SJCRH30 (cell line): ENCODE measurements at regions not wholly inside any gene's neighbourhood (a gene's known extent, or its start where the extent isn't known, plus 50 kb on each side); places are given as distances from the start of the nearest gene placed in this dataset.

ENCODE experiments used
- DNase-seq, 2 experiments: peaks; one replicate each; pipeline ENCODE4 v3.0.0-alpha.2; 2015 to 2020
- H3K27ac ChIP-seq: fragments of 250-450 bp; sonication (Bioruptor Pico); 2 replicates; pipeline ENCODE4 v1.5.1; 2020; ENCODE audit warnings: mild to moderate bottlenecking, moderate library complexity
- H3K27me3 ChIP-seq: fragments of 250-450 bp; sonication (Bioruptor Pico); 2 replicates; pipeline ENCODE4 v1.5.1; 2020; ENCODE audit warnings: mild to moderate bottlenecking, moderate library complexity
- H3K36me3 ChIP-seq: fragments of 250-450 bp; sonication (Bioruptor Pico); 2 replicates; pipeline ENCODE4 v1.5.1; 2020; ENCODE audit warnings: mild to moderate bottlenecking, moderate library complexity
- H3K4me1 ChIP-seq: fragments of 250-450 bp; sonication (Bioruptor Pico); 2 replicates; pipeline ENCODE4 v1.5.1; 2020; ENCODE audit warnings: mild to moderate bottlenecking, moderate library complexity
- H3K4me3 ChIP-seq: fragments of 250-450 bp; sonication (Bioruptor Pico); 2 replicates; pipeline ENCODE4 v1.5.1; 2020; ENCODE audit warnings: mild to moderate bottlenecking, moderate library complexity
- H3K9me3 ChIP-seq: fragments of 250-450 bp; sonication (Bioruptor Pico); replicated peaks from 2 replicates; pipeline ENCODE4 v1.5.1; 2020; ENCODE audit warnings: mild to moderate bottlenecking, moderate library complexity

- H3K36me3 ChIP-seq: no peaks in the 10 kb centered on the region
- H3K9me3 ChIP-seq: no peaks in the 10 kb centered on the region
- no peak for DNase-seq
- H3K27me3 ChIP-seq: 0 out of 2 replicates have a peak, but pooled peaks cover 2% of the 10 kb centered on the region
- no peaks in the 10 kb centered on the region for H3K4me1 ChIP-seq
- H3K27ac ChIP-seq: no peak overlapping the region
- no peak overlapping the region for H3K4me3 ChIP-seq
These were observed 81.3 kb downstream of the KCNF1 start for GRCh38 chr2:10993001-10993481.

- no peaks in the 10 kb centered on the region for H3K9me3 ChIP-seq
- 0 out of 2 replicates have a peak, but pooled peaks cover 2% of the 10 kb centered on the region for H3K27me3 ChIP-seq
- no peak overlapping the region for H3K4me3 ChIP-seq
- no peaks in the 10 kb centered on the region for H3K4me1 ChIP-seq
- H3K27ac ChIP-seq: no peak overlapping the region
- DNase-seq: no peak
- no peaks in the 10 kb centered on the region for H3K36me3 ChIP-seq
These were observed 83.7 kb downstream of the KCNF1 start for GRCh38 chr2:10995366-10995970.

GRCh38 chr2:11004199-11004598, 92.5 kb downstream of the KCNF1 start:
- Histone ChIP-seq H3K9me3 (no peaks in the 10 kb centered on the region), H3K36me3 (no peaks in the 10 kb centered on the region), H3K27ac (no peak overlapping the region), H3K4me3 (no peak overlapping the region), H3K4me1 (no peaks in the 10 kb centered on the region), H3K27me3 (no peaks in the 10 kb centered on the region)
- DNase-seq: no peak

- H3K27ac ChIP-seq: no peak overlapping the region
- no peaks in the 10 kb centered on the region for H3K4me1 ChIP-seq
- no peak for DNase-seq
- no peaks in the 10 kb centered on the region for H3K36me3 ChIP-seq
- no peaks in the 10 kb centered on the region for H3K27me3 ChIP-seq
- no peaks in the 10 kb centered on the region for H3K9me3 ChIP-seq
- no peak overlapping the region for H3K4me3 ChIP-seq
These were observed 93.3 kb downstream of the KCNF1 start for GRCh38 chr2:11005032-11005431.

- Histone ChIP-seq H3K36me3 (no peaks in the 10 kb centered on the region), H3K9me3 (no peaks in the 10 kb centered on the region), H3K4me3 (no peak overlapping the region), H3K27ac (no peak overlapping the region), H3K4me1 (no peaks in the 10 kb centered on the region), H3K27me3 (no peaks in the 10 kb centered on the region)
- DNase-seq: no peak
These were observed 94.5 kb downstream of the KCNF1 start for GRCh38 chr2:11006191-11006590.

- H3K9me3 ChIP-seq: no peaks in the 10 kb centered on the region
- no peak overlapping the region for H3K4me3 ChIP-seq
- no peak for DNase-seq
- no peaks in the 10 kb centered on the region for H3K4me1 ChIP-seq
- no peaks in the 10 kb centered on the region for H3K27me3 ChIP-seq
- no peaks in the 10 kb centered on the region for H3K36me3 ChIP-seq
- no peak overlapping the region for H3K27ac ChIP-seq
These were observed 95.9 kb downstream of the KCNF1 start for GRCh38 chr2:11007331-11008264.

- Histone ChIP-seq H3K4me3 (no peak overlapping the region), H3K36me3 (no peaks in the 10 kb centered on the region), H3K27me3 (no peaks in the 10 kb centered on the region)
These were observed 97.0 kb downstream of the KCNF1 start for GRCh38 chr2:11008773-11009172.

GRCh38 chr2:11009176-11009575, 97.4 kb downstream of the KCNF1 start:
- Histone ChIP-seq H3K4me3 (no peak overlapping the region), H3K27ac (no peak overlapping the region), H3K27me3 (no peaks in the 10 kb centered on the region), H3K9me3 (no peaks in the 10 kb centered on the region), H3K4me1 (no peaks in the 10 kb centered on the region), H3K36me3 (no peaks in the 10 kb centered on the region)
- no peak for DNase-seq

More at GRCh38 chr2:11008773-11009172, 97.0 kb downstream of the KCNF1 start:
- no peak overlapping the region for H3K27ac ChIP-seq
- no peaks in the 10 kb centered on the region for H3K4me1 ChIP-seq
- H3K9me3 ChIP-seq: no peaks in the 10 kb centered on the region
- no peak for DNase-seq

- Histone ChIP-seq H3K36me3 (no peaks in the 10 kb centered on the region), H3K27ac (no peak overlapping the region), H3K9me3 (no peaks in the 10 kb centered on the region), H3K27me3 (no peaks in the 10 kb centered on the region), H3K4me1 (no peaks in the 10 kb centered on the region), H3K4me3 (no peak overlapping the region)
- no peak for DNase-seq
These were observed 98.2 kb downstream of the KCNF1 start for GRCh38 chr2:11009891-11010290.

- Histone ChIP-seq H3K4me1 (no peaks in the 10 kb centered on the region), H3K27ac (no peak overlapping the region), H3K27me3 (no peaks in the 10 kb centered on the region), H3K36me3 (no peaks in the 10 kb centered on the region), H3K9me3 (no peaks in the 10 kb centered on the region), H3K4me3 (no peak overlapping the region)
- no peak for DNase-seq
These were observed 99.6 kb downstream of the KCNF1 start for GRCh38 chr2:11011359-11011758.

- DNase-seq: no peak
- Histone ChIP-seq H3K4me3 (no peak overlapping the region), H3K27ac (no peak overlapping the region), H3K27me3 (no peaks in the 10 kb centered on the region), H3K9me3 (no peaks in the 10 kb centered on the region), H3K36me3 (no peaks in the 10 kb centered on the region), H3K4me1 (no peaks in the 10 kb centered on the region)
These were observed 100.5 kb downstream of the KCNF1 start for GRCh38 chr2:11012131-11012693.

GRCh38 chr2:11013196-11013595, 101.5 kb downstream of the KCNF1 start:
- no peak for DNase-seq
- Histone ChIP-seq H3K27ac (no peak overlapping the region), H3K9me3 (no peaks in the 10 kb centered on the region), H3K4me1 (no peaks in the 10 kb centered on the region), H3K4me3 (no peak overlapping the region), H3K27me3 (no peaks in the 10 kb centered on the region), H3K36me3 (no peaks in the 10 kb centered on the region)

GRCh38 chr2:11014026-11014425, 102.3 kb downstream of the KCNF1 start:
- Histone ChIP-seq H3K27me3 (no peaks in the 10 kb centered on the region), H3K4me3 (no peak overlapping the region), H3K4me1 (no peaks in the 10 kb centered on the region), H3K9me3 (no peaks in the 10 kb centered on the region), H3K36me3 (no peaks in the 10 kb centered on the region), H3K27ac (no peak overlapping the region)
- DNase-seq: no peak

- Histone ChIP-seq H3K36me3 (no peaks in the 10 kb centered on the region), H3K27me3 (no peaks in the 10 kb centered on the region), H3K4me1 (no peaks in the 10 kb centered on the region), H3K9me3 (no peaks in the 10 kb centered on the region), H3K27ac (no peak overlapping the region), H3K4me3 (no peak overlapping the region)
- no peak for DNase-seq
These were observed 105.1 kb downstream of the KCNF1 start for GRCh38 chr2:11016735-11017388.

- no peaks in the 10 kb centered on the region for H3K27me3 ChIP-seq
- no peaks in the 10 kb centered on the region for H3K36me3 ChIP-seq
- no peaks in the 10 kb centered on the region for H3K4me1 ChIP-seq
- no peak overlapping the region for H3K27ac ChIP-seq
- DNase-seq: no peak
- no peak overlapping the region for H3K4me3 ChIP-seq
- H3K9me3 ChIP-seq: no peaks in the 10 kb centered on the region
These were observed 106.2 kb downstream of the KCNF1 start for GRCh38 chr2:11017921-11018320.
